NT2/D1 (cell line): ENCODE measurements at regions not wholly inside any gene's neighbourhood (a gene's known extent, or its start where the extent isn't known, plus 50 kb on each side); places are given as distances from the start of the nearest gene placed in this dataset.

Source experiments
- SUZ12 ChIP-seq: IDR thresholded peaks from 2 replicates; pipeline ENCODE4 v1.6.1; 2011; ENCODE audit not compliant: insufficient read length, insufficient read depth; ENCODE audit errors: extremely low read depth
- YY1 ChIP-seq: IDR thresholded peaks from 2 replicates; pipeline ENCODE4 v1.6.1; 2011; ENCODE audit not compliant: insufficient read length, insufficient read depth
- ZNF274 ChIP-seq: IDR thresholded peaks from 2 replicates; pipeline ENCODE4 v1.6.1; 2011; ENCODE audit warnings: mild to moderate bottlenecking, low read depth, low read length

GRCh38 chr17:71379512-71379911 lies 741.3 kb upstream of the SOX9 start:
- TF ChIP-seq YY1 = no peak
- TF ChIP-seq ZNF274 = no peak
- TF ChIP-seq SUZ12 = no peak
